Esophagus muscularis mucosa (tissue), 4 donors: ENCODE measurements at regions not wholly inside any gene's neighbourhood (a gene's known extent, or its start where the extent isn't known, plus 50 kb on each side); places are given as distances from the start of the nearest gene placed in this dataset.

Experiments used
- DNase-seq: peaks from one replicate; pipeline ENCODE4 v3.0.0-alpha.2; 2017; ENCODE audit errors: extremely low spot score
- H3K27ac ChIP-seq, 4 donors: fragments of 200-600 bp; sonication (generic); replicated peaks in 1 of 4; 1 replicate in 3 of 4; 2 replicates in 1 of 4; pipeline ENCODE4 v1.5.1; 2016 to 2019; ENCODE audit warnings: mild to moderate bottlenecking in 1 of 4
- H3K27me3 ChIP-seq, 4 donors: fragments of 200-600 bp; sonication (generic); one replicate each; pipeline versions ENCODE4 v1.5.1 to v1.6.0; 2016 to 2019
- H3K36me3 ChIP-seq, 4 donors: fragments of 200-600 bp; sonication (generic); one replicate each; pipeline ENCODE4 v1.5.1; 2016 to 2019
- H3K4me1 ChIP-seq, 4 donors: fragments of 200-600 bp; sonication (generic); one replicate each; pipeline ENCODE4 v1.5.1; 2016 to 2019
- H3K4me3 ChIP-seq, 4 donors: fragments of 200-600 bp; sonication (generic); 1 replicate in 2 of 4; 2 replicates in 2 of 4; pipeline ENCODE4 v1.5.1; 2016 to 2019; ENCODE audit warnings: mild to moderate bottlenecking in 4 of 4, moderate library complexity in 1 of 4
- H3K9me3 ChIP-seq, 4 donors: fragments of 200-600 bp; sonication (generic); 1 replicate in 3 of 4; 2 replicates in 1 of 4; pipeline ENCODE4 v1.5.1; 2016 to 2019
- EP300 ChIP-seq: sonication (generic); formaldehyde crosslinking; IDR thresholded peaks from one replicate; pipeline ENCODE4 v1.6.1; 2017; ENCODE audit warnings: antibody characterized with exemption
- POLR2A ChIP-seq: fragments of 450-650 bp; IDR thresholded peaks from one replicate; pipeline ENCODE4 v1.6.1; 2017; ENCODE audit warnings: antibody characterized with exemption, moderate library complexity, mild to moderate bottlenecking, low read depth
- POLR2AphosphoS5 ChIP-seq, 2 donors: sonication (generic); formaldehyde crosslinking; IDR thresholded peaks; one replicate each; pipeline ENCODE4 v1.6.1; 2017; ENCODE audit warnings: antibody characterized with exemption in 2 of 2
- whole genome bisulfite sequencing: methylation state at CpG from one replicate; pipeline ENCODE4 v1.1.5; 2018; 5-methylcytosine and 5-hydroxymethylcytosine counted together
- intact Hi-C: fragments of 100-400 bp; cut with DNase I; formaldehyde crosslinking; loops from one replicate; pipeline ENCODE4 v1.15.1; 2023
- TF ChIP-seq, protein P1 (sequence below), 3 experiments: fragments of 200-600 bp in 2 of 3; fragments of 450-650 bp in 1 of 3; sonication (generic) in 2 of 3; IDR thresholded peaks; one replicate each; pipeline ENCODE4 v1.5.1; 2017 to 2019; ENCODE audit warnings: antibody characterized with exemption in 3 of 3, mild to moderate bottlenecking in 2 of 3, moderate library complexity in 1 of 3

DNA sequence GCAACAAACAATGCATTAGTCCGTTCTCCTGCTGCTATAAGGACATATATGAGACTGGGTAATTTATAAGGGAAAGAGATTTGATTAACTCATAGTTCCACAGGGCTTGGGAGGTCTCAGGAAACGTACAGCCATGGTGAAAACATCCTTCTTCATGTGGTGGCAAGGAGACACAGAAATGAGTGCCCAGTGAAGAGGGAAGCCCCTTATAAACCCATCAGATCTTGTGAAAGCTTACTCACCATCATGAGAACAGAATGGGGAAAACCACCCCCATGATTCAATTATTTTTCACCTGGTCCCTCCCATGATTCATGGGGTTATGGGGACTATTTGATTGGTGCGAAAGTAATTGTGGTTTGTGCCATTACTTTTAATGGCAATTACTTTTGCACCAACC, 655.8 kb upstream of the SEMA6A start:
- TF ChIP-seq POLR2A (no peak), POLR2AphosphoS5 (IDR thresholded peaks at IDR 0.05) (no peak), EP300 (no peak)
- TF ChIP-seq, protein P1, sequence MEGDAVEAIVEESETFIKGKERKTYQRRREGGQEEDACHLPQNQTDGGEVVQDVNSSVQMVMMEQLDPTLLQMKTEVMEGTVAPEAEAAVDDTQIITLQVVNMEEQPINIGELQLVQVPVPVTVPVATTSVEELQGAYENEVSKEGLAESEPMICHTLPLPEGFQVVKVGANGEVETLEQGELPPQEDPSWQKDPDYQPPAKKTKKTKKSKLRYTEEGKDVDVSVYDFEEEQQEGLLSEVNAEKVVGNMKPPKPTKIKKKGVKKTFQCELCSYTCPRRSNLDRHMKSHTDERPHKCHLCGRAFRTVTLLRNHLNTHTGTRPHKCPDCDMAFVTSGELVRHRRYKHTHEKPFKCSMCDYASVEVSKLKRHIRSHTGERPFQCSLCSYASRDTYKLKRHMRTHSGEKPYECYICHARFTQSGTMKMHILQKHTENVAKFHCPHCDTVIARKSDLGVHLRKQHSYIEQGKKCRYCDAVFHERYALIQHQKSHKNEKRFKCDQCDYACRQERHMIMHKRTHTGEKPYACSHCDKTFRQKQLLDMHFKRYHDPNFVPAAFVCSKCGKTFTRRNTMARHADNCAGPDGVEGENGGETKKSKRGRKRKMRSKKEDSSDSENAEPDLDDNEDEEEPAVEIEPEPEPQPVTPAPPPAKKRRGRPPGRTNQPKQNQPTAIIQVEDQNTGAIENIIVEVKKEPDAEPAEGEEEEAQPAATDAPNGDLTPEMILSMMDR (IDR thresholded peaks at IDR 0.05): no peak
- no peaks in the 10 kb centered on the region for H3K9me3 ChIP-seq
- H3K27ac ChIP-seq: no peak overlapping the region
- H3K4me1 ChIP-seq: no peaks in the 10 kb centered on the region
- DNase-seq: no peak
- WGBS: 86% methylated on average over 3 of the region's 3 CpGs
- H3K4me3 ChIP-seq: no peak overlapping the region
- H3K36me3 ChIP-seq: no peaks in the 10 kb centered on the region
- H3K27me3 ChIP-seq: no peaks in the 10 kb centered on the region
- intact Hi-C loops: no loop called here

DNA sequence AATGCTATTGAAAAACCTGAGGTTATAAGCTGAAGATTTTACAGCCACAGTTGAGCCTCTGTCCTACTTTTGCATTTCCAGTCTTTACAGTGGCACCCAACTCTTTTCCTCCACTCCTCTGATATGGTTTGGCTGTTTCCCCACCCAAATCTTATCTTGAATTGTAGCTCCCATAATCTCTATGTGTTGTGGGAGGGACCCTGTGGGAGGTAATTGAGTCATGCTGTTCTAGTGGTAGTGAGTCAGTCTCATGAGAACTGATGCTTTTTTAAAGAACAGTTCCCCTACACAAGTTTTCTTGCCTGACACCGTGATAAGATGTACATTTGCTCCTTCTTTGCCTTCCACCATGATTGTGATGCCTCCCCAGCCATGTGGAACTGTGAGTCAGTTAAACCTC, 646.1 kb upstream of the SEMA6A start:
- Histone ChIP-seq H3K4me3 (no peak overlapping the region), H3K27me3 (no peaks in the 10 kb centered on the region), H3K36me3 (no peaks in the 10 kb centered on the region), H3K27ac (no peak overlapping the region), H3K4me1 (no peaks in the 10 kb centered on the region), H3K9me3 (no peaks in the 10 kb centered on the region)
- 33% methylated on average over 1 of the region's 1 CpG for WGBS
- DNase-seq: no peak
- TF ChIP-seq POLR2AphosphoS5 (IDR thresholded peaks at IDR 0.05): no peak
- TF ChIP-seq, protein P1 (IDR thresholded peaks at IDR 0.05): no peak
- no peak for TF ChIP-seq POLR2A
- TF ChIP-seq EP300: no peak
- intact Hi-C loops: no loop called here

DNA sequence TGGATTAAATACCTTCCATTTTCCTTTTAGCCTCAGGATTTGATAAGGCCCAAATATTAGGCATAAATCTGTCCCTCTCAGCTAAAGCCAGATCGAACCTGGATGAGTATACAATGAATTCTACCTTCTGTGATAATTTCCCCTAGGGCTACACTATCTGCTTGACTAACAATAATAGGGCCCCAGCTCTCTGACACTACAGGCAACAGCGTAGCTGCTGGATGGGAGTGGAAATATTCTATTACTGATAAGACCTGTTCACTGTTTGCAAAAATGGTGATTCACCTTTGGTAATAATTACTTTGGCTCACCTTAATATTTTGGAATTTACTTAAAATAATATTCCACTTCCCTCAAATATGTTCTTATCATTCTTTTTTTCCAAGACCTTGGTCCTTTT, 644.2 kb upstream of the SEMA6A start:
- TF ChIP-seq EP300: no peak
- TF ChIP-seq, protein P1 (IDR thresholded peaks at IDR 0.05): no peak
- TF ChIP-seq POLR2AphosphoS5 (IDR thresholded peaks at IDR 0.05): no peak
- TF ChIP-seq POLR2A: no peak
- Histone ChIP-seq H3K4me3 (no peak overlapping the region), H3K36me3 (no peaks in the 10 kb centered on the region), H3K9me3 (no peaks in the 10 kb centered on the region), H3K27me3 (no peaks in the 10 kb centered on the region), H3K4me1 (no peaks in the 10 kb centered on the region), H3K27ac (no peak overlapping the region)
- 97% methylated on average over 2 of the region's 2 CpGs for WGBS
- no peak for DNase-seq
- intact Hi-C loops: no loop called here

DNA sequence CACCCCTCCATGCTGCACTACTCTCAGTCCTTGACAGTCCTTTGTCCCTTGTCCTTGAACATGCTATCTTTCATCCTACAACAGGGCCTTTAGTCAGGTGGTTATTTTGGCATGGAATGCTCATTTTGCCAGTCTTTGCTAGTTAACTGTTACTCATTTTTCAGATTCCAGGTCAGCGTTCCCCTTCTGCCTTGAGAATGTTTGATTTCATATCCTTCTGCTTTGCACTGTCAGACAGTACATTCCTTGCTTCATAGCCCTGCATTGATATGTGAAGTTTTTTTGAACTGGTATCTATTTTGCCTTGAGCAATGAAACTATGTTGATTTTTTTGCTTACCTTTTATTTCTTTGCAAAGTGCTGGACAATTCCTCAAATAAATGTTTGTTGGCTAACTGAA, 638.2 kb upstream of the SEMA6A start:
- Histone ChIP-seq H3K9me3 (no peaks in the 10 kb centered on the region), H3K4me3 (no peak overlapping the region), H3K27ac (no peak overlapping the region), H3K27me3 (no peaks in the 10 kb centered on the region), H3K36me3 (no peaks in the 10 kb centered on the region), H3K4me1 (no peaks in the 10 kb centered on the region)
- TF ChIP-seq POLR2A (no peak), POLR2AphosphoS5 (IDR thresholded peaks at IDR 0.05) (no peak), EP300 (no peak)
- TF ChIP-seq, protein P1 (IDR thresholded peaks at IDR 0.05): no peak
- intact Hi-C loops: no loop called here
- no peak for DNase-seq
- 81% methylated on average over 1 of the region's 1 CpG for WGBS

DNA sequence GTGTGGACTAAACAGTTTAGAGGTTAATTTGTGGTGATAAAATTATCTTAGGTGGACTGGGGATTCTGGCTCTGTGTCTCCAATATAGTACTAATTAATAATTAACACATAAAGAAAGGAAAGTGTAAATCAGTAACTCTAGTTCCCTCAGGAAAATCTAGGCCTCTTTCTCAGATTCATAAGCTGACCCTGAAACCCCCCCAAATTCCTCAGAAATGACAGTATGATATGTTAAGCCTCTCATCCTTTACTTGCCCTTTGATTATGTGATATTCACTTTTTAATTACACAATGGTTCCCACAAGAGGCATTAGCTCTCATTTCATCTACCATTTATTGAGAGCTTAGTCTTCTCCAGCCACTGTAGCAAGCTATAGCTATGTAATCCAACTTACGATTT, 636.2 kb upstream of the SEMA6A start:
- Histone ChIP-seq H3K9me3 (no peaks in the 10 kb centered on the region), H3K27ac (no peak overlapping the region), H3K4me1 (no peaks in the 10 kb centered on the region), H3K36me3 (no peaks in the 10 kb centered on the region), H3K4me3 (no peak overlapping the region), H3K27me3 (no peaks in the 10 kb centered on the region)
- WGBS: 88% methylated on average over 1 of the region's 1 CpG
- TF ChIP-seq, protein P1 (IDR thresholded peaks at IDR 0.05): no peak
- TF ChIP-seq POLR2AphosphoS5 (IDR thresholded peaks at IDR 0.05) (no peak), EP300 (no peak), POLR2A (no peak)
- intact Hi-C loops: no loop called here
- DNase-seq: no peak
